HG03280 (cell line): ENCODE measurements at regions not wholly inside any gene's neighbourhood (a gene's known extent, or its start where the extent isn't known, plus 50 kb on each side); places are given as distances from the start of the nearest gene placed in this dataset.
"Not testable (repeated sequence)": the region's sequence is repeated elsewhere in the genome, so short reads cannot be mapped to it uniquely, and the experiment has no call there.

Experiments used
- ATAC-seq: cut with Tn5 transposase; IDR thresholded peaks from one replicate; pipeline ENCODE4 v1.9.1; 2021; ENCODE audit warnings: mild to moderate bottlenecking, moderate library complexity; ENCODE audit not compliant: unreplicated experiment

DNA sequence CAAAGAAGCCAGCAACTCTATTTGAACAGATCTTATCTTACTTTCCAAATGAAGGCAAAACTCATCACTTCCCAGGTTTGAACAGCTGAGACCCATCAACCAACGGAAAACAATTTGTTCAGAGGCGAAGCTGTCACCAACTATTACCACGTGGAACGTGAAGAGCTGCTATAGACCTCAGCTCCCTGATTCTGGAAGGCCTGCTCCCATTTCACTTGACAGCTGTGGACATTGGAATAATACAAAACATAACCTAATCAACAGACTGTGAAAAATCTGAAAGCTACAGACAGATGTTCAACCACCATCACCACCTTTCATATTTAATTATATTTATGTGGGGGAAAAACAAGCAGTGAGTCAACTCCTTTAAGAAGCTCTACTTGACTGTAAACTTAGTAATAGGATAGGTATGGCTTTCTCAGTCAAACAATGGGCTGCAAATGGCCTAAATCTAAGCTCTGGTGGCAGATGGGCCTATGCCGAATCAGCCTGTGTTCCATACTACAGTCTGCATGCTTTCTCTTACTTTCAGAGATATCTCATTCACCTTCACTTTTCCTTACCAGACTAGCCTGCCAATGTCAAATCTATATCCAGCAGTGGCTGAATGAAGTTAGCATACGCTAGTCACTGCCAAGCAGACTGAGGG is 896.4 kb downstream of the TDRD15 start:
- ATAC-seq: no peak

DNA sequence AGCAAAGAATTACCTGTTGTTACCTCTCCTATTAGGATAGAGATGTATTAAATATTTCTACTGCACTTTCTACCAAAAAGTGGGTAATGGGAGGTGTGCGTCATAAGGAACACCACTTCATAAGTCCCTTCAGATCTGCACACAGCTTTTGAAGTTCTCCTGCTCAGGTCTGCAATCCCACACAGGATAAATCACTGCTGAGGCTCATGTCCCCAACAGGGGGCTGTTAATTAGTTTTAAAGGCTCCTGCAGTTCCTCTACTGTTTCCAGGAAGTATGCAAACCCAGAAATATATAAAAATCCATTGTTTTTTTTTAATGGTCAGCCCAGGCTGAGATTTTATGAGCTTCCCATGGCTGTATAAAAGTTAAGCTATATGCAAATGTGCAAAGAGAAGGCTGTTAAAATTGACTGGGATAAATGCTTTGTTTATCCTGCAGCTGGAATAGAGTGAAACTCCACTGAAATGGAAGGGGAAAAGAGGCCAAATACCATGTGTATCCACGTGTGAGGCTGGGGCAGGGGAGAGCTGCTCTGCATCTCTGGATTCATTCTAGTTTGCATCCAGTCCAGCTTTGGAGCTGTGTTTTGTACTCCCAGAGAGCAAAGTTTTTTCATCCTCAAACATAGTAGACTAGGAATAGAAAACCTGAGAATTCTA is 903.7 kb downstream of the TDRD15 start:
- no peak for ATAC-seq

DNA sequence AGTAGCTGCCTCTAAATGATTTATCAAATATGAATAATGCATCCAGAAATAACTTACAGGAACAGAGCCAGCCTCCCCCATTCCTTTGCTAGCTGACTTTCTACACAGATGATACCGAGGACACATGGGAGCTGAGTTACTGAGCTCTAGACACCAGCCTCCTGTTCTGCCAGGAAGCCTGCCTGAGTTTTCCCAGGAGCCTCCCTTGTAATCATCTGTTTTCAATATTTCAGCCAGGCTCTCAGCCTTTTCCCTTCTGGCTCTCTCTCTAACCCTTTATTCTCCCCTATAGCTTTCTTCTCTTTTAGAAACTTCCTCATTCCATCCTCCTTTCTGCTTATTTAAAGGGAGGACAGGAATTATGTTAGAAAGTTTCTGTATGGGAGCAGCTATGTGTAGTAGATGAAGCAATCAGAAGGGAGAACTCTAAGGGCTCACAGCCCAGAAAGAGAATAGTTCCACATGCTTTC is 911.6 kb downstream of the TDRD15 start:
- ATAC-seq: no peak

DNA sequence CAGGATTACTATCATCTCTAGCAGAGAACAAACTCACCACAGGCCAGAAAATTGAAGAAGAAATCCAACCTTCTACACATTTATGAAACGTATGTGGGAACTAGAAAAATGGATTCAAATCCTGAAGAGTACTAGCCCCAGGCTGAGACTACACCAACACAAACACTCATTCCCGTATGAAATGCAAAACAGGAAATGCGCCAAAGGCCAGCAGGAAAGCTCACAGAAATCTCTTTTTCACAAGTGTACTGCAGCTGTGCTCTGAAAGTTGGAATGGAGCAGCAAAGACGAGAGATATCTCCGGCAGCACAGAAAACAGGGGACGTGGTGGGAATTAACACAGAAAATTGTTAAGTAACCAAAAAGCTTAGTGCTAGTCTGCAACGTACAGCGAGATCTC is 913.5 kb downstream of the TDRD15 start:
- ATAC-seq: no peak

DNA sequence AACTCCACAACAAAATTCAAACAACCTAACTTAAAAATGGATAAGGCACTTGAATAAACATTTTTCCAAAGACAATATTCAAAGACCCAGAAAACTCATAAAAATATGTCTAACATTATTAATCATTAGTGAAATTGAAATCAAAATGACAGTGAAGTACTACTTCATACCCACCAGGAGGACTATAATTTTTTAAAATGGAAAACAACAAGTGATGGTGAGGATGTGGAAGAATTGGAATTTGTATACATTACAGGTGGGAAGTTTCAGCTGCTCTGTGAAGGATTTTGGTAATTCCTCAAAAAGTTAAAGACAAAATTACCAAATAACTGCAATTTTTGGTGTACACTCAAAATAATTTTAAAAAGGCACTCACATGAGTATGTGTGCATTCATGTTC is 920.0 kb downstream of the TDRD15 start:
- no peak for ATAC-seq

DNA sequence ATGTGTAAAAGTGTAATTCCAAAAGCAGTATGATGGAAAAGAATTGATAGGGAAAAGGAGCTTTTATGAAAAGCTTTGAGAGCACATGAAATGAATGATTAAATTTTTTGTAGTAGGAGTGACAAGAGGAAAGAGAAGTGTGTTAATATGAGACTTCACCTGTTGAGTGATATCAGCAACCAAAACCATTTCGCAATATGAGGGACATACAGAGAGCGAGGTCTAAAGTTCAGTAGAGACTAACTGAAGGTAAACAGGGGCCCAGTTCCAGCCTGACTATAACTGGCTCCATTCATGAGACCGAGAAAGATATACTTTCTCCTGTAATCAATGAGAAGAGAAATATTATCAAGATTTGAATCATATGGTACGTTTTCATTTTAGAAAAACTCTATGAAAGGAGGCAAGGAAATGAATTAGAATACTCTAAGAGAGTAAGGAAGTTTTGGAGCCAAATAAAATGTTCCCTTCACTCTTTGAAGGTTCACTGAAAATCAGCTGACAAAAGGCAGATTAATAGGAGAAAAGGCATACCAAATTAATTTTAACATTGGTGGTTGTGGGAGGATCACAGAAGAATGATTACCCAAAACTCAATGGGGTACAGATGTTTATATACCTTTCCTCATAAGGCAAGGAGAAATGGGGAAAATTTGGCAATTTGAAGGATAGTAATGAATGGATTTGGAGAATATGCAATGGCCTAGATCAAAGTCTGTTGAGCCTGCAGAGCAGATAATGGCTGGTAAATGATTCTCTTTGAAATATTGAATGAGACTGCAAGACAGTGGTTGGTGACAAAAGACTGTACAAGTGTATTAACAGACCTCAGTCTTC is 932.2 kb downstream of the TDRD15 start:
- ATAC-seq: no peak

DNA sequence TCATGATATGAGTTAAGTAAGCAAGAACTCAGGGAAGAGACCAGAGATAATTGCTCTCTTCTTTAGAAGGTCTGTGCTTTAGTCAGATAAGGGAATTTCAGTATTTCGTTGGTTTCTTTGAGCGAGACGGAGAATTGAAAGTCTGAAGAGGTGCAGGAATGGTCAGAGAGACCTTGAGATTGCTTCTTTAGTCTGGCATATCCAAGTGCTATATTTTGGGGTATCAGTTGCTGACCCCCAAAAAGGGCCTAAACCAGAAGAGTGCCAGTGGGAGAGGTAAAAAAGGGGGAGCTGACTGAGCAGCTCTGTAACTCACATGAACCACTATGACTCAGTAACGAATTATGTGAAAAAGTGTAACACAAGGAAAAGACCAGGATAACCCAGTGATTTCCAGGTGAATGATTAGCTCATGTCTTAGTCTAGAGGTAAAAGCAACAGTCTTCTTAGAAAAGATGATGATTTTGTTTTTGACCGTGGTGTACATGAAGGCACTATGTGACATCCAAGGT is 932.9 kb downstream of the TDRD15 start:
- no peak for ATAC-seq

DNA sequence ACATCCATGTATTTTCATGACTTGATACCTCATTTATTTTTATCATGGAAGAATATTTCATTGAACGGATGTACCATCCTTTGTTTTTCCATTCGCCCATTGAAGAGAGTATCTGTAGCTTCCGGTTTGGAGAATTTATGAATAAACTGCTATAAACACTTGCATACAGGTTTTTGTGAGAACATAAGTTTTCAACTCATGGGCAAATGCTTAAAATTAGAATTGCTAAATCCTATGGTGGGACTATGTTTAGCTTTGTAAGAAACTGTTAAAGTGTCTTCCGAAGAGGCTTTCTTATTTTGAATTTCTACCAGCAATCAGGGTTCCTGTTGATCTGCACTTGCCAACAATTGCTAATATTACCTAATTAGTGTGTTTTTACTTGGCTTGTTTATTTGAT is 938.9 kb downstream of the TDRD15 start:
- no peak for ATAC-seq

DNA sequence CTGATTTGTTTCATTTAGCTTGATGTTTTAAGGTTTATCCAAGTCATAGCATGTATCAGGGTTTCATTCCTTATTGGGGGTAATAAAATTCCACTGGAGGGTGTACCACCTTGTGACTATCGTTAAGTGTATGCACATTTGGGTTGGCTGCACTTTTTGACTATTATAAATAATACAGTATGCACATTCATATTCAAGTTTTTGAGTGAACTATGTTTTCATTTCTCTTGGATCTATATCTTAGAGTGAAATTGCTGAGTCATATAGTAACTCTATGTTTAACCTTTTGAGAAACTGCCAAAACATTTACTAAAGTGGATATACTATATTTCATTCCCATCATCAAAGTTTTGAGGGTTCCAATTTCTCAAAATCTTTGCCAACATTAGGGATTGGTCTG is 952.7 kb downstream of the TDRD15 start:
- ATAC-seq: no peak

DNA sequence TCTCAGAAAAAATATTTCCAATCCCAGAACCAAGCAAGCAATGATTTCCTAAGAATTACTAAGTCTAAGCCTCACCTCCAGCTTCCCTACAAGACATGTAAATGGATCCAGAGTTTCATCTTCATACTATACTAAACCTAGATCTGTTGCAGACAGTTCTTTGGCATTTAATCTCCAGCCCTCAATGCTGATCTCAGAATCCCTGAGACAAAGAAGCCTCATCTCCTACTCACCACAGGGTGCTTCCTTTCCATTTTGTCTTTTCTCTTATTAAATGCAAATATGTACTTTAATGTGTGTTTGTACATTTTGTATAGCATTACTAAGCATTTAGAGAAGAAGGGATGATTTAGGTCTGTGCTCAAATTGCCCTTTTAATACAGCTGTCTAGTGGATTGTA is 954.9 kb downstream of the TDRD15 start:
- no peak for ATAC-seq

DNA sequence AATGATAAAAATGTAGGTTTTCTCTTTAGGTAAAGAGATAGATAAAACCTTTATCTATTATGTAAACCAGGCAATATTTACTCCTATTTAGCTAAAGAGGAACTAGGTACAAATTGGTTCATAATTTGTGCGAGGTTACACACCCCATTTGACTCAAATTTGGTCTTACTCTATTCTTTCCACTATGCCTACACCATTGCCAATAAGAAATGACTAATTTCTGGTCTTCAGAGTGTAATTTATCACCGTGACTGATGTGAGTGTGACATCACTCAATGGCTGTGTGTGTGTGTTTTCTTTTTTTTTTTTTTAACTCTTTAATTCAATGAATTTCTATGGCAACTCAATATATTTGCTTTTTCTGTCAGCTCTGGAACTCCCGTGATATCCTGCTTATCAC is 955.8 kb downstream of the TDRD15 start:
- no peak for ATAC-seq

DNA sequence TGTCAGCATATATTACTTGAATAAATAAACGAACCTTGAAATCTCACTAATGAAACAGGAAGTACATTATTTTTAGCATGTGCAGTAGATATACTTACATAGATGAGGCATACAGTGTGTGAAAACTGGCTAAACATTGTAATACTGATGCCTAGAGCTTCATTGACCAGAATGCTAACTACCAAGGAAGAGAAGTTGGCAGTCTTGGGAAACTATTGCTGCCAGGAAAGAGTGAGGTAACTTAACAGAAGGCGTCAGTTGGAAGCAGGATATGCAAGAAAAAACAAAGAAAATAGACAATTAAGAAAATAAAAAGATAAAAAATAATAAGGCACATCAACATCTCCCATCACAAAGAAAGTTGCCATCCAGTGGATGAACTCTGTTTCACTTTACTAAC is 963.0 kb downstream of the TDRD15 start:
- no peak for ATAC-seq

DNA sequence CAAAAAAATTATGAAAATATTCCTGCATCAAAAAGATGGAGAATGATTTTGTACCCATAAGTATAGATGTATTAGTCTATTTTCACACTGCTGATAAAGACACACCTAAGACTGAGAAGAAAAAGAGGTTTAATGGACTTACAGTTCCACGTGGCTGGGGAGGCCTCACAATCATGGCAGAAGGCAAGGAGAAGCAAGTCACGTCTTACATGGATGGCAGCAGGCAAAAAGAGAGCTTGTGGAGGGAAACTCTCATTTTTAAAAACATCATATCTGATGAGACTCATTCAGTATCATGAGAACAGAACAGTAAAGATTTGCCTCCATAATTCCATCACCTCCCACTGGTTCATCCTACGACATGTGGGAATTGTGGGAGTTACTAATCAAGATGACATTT is 979.8 kb downstream of the TDRD15 start:
- not testable (repeated sequence) for ATAC-seq

DNA sequence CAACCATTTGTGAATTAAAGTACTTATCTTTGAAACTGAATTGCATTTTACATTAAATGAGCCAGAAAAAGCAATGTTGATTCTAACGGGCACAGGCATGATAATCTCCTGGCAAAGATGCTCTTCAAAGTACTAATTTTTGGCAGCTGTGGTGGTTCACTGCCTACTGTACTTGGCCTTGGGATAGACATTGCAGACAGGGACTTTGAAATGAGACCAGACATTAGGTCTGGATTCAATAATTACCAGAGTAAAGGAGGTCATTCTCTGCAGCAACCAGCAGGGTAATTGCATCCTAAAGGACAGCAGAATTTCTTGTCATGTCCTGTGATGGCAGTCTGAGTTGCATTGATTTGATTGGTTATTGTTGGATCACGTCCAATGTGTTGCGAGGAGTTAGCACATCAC is 986.5 kb downstream of the TDRD15 start:
- no peak for ATAC-seq

DNA sequence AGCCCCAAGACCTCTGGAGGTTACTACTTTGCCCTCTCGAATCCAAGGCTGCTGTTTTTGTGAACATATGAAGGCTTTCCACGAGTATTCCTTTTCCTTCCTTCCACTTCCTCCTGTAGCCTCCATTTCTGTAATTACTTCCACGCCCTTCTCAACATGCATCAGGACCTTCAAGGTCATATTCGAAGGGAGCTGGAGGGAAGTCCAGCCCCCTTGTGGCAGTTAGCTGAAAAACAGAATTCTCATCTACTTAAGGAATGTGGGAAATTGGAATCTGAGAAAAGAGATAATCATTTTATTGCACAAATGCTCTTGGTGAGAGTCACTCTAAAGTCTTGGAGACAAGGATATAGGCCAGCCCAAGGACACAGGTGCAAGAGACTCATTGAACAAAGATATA is 1000.2 kb downstream of the TDRD15 start:
- ATAC-seq: no peak

DNA sequence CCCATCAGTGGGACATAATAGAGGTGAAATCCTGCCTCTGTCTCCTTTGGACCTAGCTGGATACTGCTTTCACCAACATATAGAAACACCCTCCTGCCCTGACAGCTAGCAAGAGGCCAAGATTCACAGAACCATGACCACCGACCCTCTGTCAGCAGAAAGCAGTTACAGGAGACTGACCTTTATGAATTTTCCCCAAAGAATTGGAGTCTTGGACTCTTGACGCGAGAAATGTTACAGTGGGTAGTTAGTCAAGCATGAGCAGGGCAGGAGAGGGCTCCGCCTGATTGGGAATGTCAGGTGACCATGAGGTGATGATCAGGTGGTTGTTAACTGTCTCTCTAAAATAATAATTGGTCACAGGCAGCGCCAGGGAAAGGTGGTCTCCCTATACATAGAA is 1002.3 kb downstream of the TDRD15 start:
- no peak for ATAC-seq

DNA sequence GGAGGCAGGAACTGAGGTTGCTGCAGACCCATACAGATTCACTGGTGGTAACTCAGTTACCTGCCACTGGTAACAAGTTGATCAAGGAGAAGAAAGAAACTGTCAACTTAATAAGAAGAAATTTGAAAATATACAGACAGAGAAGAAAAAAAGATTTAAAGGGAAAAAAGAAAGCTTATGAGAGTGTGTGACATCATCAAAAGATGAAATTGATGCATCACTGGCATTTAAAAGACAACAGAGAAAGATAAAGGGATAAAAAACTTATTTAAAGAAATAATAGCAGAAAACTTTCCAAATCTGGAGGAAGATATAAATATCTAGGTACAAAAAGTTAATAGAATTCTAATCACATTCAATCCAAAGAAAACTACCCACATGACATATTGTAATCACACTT is 1003.2 kb downstream of the TDRD15 start:
- ATAC-seq: no peak

DNA sequence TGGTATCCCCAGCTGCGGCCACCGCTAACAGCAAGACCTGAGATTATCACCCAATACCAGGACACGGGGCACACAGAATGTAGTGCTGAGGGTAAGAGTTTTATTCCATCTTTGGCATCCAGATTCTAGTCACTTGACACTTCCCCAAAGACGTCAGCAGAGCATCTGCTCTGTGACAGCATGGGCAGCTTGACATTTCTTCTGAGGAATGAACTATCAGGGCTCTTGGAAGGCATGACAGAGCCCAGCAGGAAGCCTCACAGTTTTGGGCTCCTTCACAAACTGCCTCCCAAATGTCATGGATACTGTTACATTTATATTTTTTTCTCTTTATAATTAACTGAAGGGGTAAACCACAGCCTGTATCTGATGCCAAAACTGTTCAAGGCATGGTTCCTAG is 1010.7 kb downstream of the TDRD15 start:
- ATAC-seq: no peak

DNA sequence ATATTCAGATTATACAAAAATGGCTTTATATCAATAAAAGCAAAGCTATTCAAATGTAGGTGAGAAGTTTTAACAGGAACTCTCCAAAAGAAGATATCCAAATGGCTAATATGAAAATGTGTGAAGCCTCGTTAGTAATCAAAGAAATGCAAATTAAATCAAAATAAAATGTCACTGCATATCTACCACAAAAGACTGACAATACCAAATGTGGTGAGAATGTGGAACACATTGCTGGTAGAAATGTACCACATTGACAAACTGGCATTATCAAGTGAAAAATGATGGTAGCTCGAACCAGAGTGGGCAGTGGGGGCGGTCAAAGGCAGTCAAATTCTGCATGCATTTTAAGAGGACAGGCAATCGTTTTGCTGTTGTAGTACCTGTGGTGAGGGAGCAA is 1012.7 kb downstream of the TDRD15 start:
- ATAC-seq: no peak

DNA sequence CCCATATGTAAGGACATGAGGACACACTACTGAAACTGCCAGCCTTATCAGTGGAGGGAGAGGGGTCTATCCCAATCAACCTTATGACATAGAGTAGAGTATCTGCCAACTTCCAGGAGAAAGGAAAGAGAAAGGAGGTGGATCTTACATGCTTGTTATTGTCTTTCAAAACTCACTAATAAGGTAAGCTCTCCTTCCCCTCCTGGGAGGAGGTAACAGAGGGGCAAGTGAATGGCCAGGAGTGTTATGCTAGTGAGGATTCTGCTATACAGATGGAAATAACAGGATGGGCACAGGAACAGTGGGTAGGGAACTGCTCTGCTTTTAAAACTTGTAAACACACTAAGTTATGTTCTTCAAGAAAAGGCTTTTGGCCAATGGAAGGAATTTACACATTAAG is 1020.1 kb downstream of the TDRD15 start:
- no peak for ATAC-seq

DNA sequence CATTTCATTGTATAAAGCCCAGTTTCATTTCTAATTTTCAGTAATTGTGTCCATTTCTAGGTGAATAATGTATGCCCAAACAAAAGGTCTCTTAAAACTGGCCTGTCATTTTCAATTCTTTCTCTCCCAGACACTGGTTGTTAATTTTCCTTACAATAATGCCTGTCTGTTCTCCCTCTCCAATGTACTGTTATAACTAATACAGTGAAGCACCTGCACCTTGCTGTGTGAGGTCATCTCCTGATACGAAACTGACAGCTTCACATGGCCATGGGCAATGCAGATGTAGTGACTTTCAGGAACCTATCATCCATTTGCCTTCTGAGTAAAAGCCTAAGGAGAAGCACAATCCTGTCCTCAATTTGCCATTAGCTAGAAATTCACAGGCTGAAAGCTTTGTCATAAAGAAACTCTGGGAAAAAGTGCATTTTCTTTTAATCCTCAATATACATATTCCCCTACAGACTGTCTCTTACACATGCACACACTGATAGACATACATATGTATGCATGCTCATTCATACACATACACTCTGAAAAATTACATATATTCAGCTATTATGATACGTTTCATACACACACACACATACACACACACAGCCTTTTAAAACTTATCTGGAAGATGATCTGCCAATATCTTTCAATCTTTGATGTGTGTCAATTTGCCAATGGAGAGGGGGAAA is 1030.3 kb downstream of the TDRD15 start:
- no peak for ATAC-seq
